Esophagus squamous epithelium (tissue), 4 donors: ENCODE measurements at regions not wholly inside any gene's neighbourhood (a gene's known extent, or its start where the extent isn't known, plus 50 kb on each side); places are given as distances from the start of the nearest gene placed in this dataset.

Experiments used
- POLR2A ChIP-seq, 4 donors: fragments of 450-650 bp; IDR thresholded peaks; one replicate each; pipeline ENCODE4 v1.6.1; 2017; ENCODE audit warnings: antibody characterized with exemption in 4 of 4, mild to moderate bottlenecking in 4 of 4, moderate library complexity in 3 of 4
- TF ChIP-seq, protein P1 (sequence below), 6 experiments: fragments of 450-650 bp in 4 of 6; fragments of 200-600 bp in 2 of 6; sonication (generic) in 2 of 6; IDR thresholded peaks; one replicate each; pipeline ENCODE4 v1.5.1; 2016 to 2019; ENCODE audit warnings: antibody characterized with exemption in 6 of 6, mild to moderate bottlenecking in 4 of 6, moderate library complexity in 4 of 6

DNA sequence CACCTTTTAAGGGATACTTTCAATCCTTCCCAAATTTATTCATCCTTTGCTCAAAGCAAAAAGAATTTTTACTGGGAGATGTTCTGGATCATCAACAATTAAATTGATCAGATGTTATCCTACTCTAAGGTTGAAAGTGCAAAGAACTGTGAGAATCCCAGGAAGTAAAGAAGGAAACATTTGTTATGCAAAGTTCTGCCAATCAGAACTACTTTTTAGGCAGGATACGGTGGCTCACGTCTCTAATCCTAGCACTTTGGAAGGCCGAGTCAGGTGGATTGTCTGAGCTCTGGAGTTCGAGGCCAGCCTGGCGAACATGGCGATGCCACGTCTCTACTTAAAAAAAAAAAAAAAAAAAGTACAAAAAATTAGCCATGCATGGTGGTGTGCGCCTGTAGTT lies 882.3 kb downstream of the DIAPH3 start:
- no peak for TF ChIP-seq POLR2A (IDR thresholded peaks at IDR 0.05)
- TF ChIP-seq, protein P1, sequence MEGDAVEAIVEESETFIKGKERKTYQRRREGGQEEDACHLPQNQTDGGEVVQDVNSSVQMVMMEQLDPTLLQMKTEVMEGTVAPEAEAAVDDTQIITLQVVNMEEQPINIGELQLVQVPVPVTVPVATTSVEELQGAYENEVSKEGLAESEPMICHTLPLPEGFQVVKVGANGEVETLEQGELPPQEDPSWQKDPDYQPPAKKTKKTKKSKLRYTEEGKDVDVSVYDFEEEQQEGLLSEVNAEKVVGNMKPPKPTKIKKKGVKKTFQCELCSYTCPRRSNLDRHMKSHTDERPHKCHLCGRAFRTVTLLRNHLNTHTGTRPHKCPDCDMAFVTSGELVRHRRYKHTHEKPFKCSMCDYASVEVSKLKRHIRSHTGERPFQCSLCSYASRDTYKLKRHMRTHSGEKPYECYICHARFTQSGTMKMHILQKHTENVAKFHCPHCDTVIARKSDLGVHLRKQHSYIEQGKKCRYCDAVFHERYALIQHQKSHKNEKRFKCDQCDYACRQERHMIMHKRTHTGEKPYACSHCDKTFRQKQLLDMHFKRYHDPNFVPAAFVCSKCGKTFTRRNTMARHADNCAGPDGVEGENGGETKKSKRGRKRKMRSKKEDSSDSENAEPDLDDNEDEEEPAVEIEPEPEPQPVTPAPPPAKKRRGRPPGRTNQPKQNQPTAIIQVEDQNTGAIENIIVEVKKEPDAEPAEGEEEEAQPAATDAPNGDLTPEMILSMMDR (IDR thresholded peaks at IDR 0.05) = no peak
